ENCODE measurements at regions not wholly inside any gene's neighbourhood (a gene's known extent, or its start where the extent isn't known, plus 50 kb on each side); places are given as distances from the start of the nearest gene placed in this dataset.

DNA sequence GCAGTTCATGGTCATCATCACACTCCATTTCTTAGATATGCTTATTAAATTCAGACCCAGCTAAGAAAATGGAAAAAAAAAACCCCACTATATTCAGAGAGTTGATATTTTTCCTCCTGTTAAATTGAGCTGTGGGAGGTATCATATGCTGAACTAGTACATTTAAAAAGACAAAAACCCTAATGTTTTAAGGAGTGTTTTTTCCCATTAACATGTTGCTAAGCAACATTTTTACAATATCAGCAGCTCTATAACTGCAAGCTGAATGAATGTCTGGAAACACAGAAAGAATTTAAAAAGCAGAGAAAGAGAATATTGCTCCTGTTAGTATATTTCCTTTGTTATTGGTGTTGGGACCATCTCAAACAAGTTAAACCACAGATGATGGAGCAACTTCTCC is 265.8 kb upstream of the GRIA1 start:
- TF ChIP-seq, protein P1, sequence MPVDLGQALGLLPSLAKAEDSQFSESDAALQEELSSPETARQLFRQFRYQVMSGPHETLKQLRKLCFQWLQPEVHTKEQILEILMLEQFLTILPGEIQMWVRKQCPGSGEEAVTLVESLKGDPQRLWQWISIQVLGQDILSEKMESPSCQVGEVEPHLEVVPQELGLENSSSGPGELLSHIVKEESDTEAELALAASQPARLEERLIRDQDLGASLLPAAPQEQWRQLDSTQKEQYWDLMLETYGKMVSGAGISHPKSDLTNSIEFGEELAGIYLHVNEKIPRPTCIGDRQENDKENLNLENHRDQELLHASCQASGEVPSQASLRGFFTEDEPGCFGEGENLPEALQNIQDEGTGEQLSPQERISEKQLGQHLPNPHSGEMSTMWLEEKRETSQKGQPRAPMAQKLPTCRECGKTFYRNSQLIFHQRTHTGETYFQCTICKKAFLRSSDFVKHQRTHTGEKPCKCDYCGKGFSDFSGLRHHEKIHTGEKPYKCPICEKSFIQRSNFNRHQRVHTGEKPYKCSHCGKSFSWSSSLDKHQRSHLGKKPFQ (tag by site-specific recombination; IDR thresholded peaks at IDR 0.05), result no peak
- TF ChIP-seq, protein P2, sequence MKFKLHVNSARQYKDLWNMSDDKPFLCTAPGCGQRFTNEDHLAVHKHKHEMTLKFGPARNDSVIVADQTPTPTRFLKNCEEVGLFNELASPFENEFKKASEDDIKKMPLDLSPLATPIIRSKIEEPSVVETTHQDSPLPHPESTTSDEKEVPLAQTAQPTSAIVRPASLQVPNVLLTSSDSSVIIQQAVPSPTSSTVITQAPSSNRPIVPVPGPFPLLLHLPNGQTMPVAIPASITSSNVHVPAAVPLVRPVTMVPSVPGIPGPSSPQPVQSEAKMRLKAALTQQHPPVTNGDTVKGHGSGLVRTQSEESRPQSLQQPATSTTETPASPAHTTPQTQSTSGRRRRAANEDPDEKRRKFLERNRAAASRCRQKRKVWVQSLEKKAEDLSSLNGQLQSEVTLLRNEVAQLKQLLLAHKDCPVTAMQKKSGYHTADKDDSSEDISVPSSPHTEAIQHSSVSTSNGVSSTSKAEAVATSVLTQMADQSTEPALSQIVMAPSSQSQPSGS (tag by site-specific recombination; IDR thresholded peaks at IDR 0.05; ENCODE audit: low read depth), result no peak
- no peak overlapping the region for H3K27ac ChIP-seq (ENCODE audit: extremely low read depth, low read depth, low read length)
- H3K4me3 ChIP-seq (ENCODE audit: low read depth, low read length), result no peak overlapping the region
- H3K9me3 ChIP-seq (ENCODE audit: control insufficient read depth, insufficient read depth, low read depth, low read length), result no peaks in the 10 kb centered on the region
- ChIA-PET POLR2A (no interaction called here), CTCF (interaction anchor here (0.6 kb wide), 1 partner anchor 824 kb away, joined by 3 read pairs; no protein-coding TSS in a partner anchor)
- H3K36me3 ChIP-seq (ENCODE audit: control insufficient read depth in 2 of 2, insufficient read depth in 1 of 2, low read length in 2 of 2), result no peaks in the 10 kb centered on the region
- H3K4me1 ChIP-seq (ENCODE audit: control insufficient read depth, insufficient read depth, low read length), result no peaks in the 10 kb centered on the region

DNA sequence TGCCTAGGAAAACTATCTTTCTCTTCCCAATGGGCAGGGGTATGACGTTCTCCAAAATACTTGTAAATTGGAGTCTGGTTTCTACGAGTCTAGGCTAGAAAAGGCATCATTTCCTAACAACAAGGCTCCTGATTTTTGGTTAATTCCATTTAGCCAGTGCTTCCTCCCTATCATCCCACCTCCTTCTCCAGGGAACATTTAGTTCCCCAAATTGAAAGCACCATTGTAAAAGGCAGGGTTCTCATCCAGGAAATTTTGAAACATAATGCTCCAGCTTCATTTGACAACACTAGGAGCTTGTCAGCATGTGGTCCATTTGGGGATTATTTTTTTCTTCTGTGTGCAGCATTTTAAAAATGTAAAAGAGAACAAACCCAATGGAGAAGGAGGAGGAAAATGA is 256.5 kb upstream of the GRIA1 start:
- POLR2A ChIA-PET, result no interaction called here
- CTCF ChIA-PET, result no interaction called here
- H3K4me1 ChIP-seq (ENCODE audit: control insufficient read depth, insufficient read depth, low read length), result no peaks in the 10 kb centered on the region
- TF ChIP-seq ZNF426 (tag by site-specific recombination; IDR thresholded peaks at IDR 0.05) (no peak), ZNF830 (tag by site-specific recombination; IDR thresholded peaks at IDR 0.05; ENCODE audit: low read depth) (no peak)
- TF ChIP-seq, protein P3, sequence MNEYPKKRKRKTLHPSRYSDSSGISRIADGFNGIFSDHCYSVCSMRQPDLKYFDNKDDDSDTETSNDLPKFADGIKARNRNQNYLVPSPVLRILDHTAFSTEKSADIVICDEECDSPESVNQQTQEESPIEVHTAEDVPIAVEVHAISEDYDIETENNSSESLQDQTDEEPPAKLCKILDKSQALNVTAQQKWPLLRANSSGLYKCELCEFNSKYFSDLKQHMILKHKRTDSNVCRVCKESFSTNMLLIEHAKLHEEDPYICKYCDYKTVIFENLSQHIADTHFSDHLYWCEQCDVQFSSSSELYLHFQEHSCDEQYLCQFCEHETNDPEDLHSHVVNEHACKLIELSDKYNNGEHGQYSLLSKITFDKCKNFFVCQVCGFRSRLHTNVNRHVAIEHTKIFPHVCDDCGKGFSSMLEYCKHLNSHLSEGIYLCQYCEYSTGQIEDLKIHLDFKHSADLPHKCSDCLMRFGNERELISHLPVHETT (tag by site-specific recombination; IDR thresholded peaks at IDR 0.05), result no peak
- no peak overlapping the region for H3K4me3 ChIP-seq (ENCODE audit: low read depth, low read length)
- no peaks in the 10 kb centered on the region for H3K9me3 ChIP-seq (ENCODE audit: control insufficient read depth, insufficient read depth, low read depth, low read length)
- no peak overlapping the region for H3K27ac ChIP-seq (ENCODE audit: extremely low read depth, low read depth, low read length)
- no peaks in the 10 kb centered on the region for H3K36me3 ChIP-seq (ENCODE audit: control insufficient read depth in 2 of 2, insufficient read depth in 1 of 2, low read length in 2 of 2)

DNA sequence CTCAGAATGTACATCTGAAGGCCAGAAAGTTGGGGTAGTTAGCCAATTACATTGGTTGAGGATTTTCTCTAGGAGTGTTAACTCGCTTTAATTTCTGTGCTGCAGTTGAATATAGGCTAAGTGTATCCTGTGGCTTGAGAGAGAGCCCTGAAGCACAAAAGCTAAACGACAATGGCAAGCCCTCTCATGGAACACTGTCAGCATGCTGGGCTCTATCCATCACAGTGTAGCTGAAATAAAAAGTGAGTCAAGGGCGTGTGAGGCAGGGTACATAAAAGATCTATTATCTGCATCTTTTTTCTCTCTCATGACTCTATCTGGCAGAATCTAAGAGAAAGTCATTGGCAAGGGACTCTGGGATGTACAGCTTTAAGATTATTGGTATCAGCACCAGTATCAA is 254.2 kb upstream of the GRIA1 start:
- CTCF ChIA-PET, result no interaction called here
- Histone ChIP-seq H3K27ac (ENCODE audit: extremely low read depth, low read depth, low read length) (no peak overlapping the region), H3K4me3 (ENCODE audit: low read depth, low read length) (no peak overlapping the region), H3K4me1 (ENCODE audit: control insufficient read depth, insufficient read depth, low read length) (no peaks in the 10 kb centered on the region), H3K9me3 (ENCODE audit: control insufficient read depth, insufficient read depth, low read depth, low read length) (no peaks in the 10 kb centered on the region), H3K36me3 (ENCODE audit: control insufficient read depth in 2 of 2, insufficient read depth in 1 of 2, low read length in 2 of 2) (no peaks in the 10 kb centered on the region)
- TF ChIP-seq ZNF175 (tag by site-specific recombination; IDR thresholded peaks at IDR 0.05) (no peak), ZNF2 (tag by site-specific recombination; IDR thresholded peaks at IDR 0.05) (no peak), HOXC10 (CRISPR knock-in tag; IDR thresholded peaks at IDR 0.05) (no peak)
- POLR2A ChIA-PET, result no interaction called here

DNA sequence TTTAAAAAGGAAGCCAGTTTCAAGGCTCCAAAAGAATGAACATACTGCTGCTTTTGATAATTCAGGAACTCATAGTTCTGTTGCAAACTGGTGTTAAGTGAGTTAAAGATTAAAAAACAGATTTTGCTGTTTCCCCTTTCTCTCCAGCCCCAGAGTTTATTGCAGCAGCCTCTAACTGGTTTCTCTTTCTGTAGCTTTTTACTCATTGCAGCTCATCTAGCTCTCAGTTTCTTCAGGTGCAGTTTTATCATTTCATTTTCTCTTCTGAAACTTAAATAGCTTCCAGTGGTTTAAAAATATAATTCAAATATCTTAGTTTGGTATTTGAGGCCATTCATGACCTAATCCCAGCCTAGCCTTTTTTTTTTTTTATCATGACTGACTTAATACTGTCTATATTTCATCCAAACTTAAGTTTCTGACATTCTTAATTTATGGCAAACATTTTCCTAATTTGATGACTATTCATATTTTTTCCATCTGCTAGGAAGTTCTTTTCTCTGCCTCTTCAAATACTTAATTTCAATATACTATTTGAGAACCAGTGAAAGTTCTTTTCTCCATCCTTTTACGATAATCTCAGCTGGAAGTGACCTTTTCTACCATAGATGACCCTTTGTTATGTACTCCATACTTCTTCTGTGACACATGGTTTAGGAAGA is 252.7 kb upstream of the GRIA1 start:
- Histone ChIP-seq H3K4me3 (ENCODE audit: low read depth, low read length) (no peak overlapping the region), H3K36me3 (ENCODE audit: control insufficient read depth in 2 of 2, insufficient read depth in 1 of 2, low read length in 2 of 2) (no peaks in the 10 kb centered on the region), H3K4me1 (ENCODE audit: control insufficient read depth, insufficient read depth, low read length) (no peaks in the 10 kb centered on the region), H3K27ac (ENCODE audit: extremely low read depth, low read depth, low read length) (no peak overlapping the region), H3K9me3 (ENCODE audit: control insufficient read depth, insufficient read depth, low read depth, low read length) (no peaks in the 10 kb centered on the region)
- ChIA-PET POLR2A (no interaction called here), CTCF (interaction anchor here (0.6 kb wide), 1 partner anchor 89 kb away, joined by 4 read pairs; no protein-coding TSS in a partner anchor)
- TF ChIP-seq ZNF23 (tag by site-specific recombination; IDR thresholded peaks at IDR 0.05; ENCODE audit: borderline replicate concordance), result no peak
- no peak for TF ChIP-seq ZNF791 (tag by site-specific recombination; IDR thresholded peaks at IDR 0.05)
- no peak for TF ChIP-seq ZNF155 (tag by site-specific recombination; IDR thresholded peaks at IDR 0.05)
- TF ChIP-seq ZNF510 (tag by site-specific recombination; IDR thresholded peaks at IDR 0.05; ENCODE audit: insufficient replicate concordance), result no peak
- TF ChIP-seq ZNF548 (tag by site-specific recombination; IDR thresholded peaks at IDR 0.05), result no peak
- no peak for TF ChIP-seq ZNF214 (tag by site-specific recombination; IDR thresholded peaks at IDR 0.05; ENCODE audit: borderline replicate concordance)
- TF ChIP-seq, protein P4, sequence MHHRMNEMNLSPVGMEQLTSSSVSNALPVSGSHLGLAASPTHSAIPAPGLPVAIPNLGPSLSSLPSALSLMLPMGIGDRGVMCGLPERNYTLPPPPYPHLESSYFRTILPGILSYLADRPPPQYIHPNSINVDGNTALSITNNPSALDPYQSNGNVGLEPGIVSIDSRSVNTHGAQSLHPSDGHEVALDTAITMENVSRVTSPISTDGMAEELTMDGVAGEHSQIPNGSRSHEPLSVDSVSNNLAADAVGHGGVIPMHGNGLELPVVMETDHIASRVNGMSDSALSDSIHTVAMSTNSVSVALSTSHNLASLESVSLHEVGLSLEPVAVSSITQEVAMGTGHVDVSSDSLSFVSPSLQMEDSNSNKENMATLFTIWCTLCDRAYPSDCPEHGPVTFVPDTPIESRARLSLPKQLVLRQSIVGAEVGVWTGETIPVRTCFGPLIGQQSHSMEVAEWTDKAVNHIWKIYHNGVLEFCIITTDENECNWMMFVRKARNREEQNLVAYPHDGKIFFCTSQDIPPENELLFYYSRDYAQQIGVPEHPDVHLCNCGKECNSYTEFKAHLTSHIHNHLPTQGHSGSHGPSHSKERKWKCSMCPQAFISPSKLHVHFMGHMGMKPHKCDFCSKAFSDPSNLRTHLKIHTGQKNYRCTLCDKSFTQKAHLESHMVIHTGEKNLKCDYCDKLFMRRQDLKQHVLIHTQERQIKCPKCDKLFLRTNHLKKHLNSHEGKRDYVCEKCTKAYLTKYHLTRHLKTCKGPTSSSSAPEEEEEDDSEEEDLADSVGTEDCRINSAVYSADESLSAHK (tag by site-specific recombination; IDR thresholded peaks at IDR 0.05), result no peak
